Kasumi-1 (cell line): ENCODE measurements at regions not wholly inside any gene's neighbourhood (a gene's known extent, or its start where the extent isn't known, plus 50 kb on each side); places are given as distances from the start of the nearest gene placed in this dataset.
"Not testable (repeated sequence)": the region's sequence is repeated elsewhere in the genome, so short reads cannot be mapped to it uniquely, and the experiment has no call there.

Experiments
- DNase-seq, 2 experiments: peaks; one replicate each; lab custom pipeline; 2025; lab: John Stamatoyannopoulos, UW

DNA sequence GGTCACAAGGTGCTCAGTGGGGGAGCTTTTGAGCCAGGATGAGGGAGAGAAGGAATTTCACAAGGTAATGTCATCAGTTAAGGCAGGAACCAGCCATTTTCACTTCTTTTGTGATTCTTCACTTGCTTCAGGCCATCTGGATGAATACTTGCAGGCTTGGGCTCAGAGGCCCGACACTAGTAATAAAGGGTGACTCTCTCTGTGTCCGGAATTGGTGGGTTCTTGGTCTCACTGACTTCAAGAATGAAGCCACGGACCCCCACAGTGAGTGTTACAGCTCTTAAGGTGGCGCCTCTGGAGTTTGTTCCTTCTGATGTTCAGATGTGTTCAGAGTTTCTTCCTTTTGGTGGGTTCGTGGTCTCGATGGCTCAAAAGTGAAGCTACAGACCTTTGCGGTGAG, 131.8 kb upstream of the RXFP2 start:
- DNase-seq = not testable (repeated sequence)

DNA sequence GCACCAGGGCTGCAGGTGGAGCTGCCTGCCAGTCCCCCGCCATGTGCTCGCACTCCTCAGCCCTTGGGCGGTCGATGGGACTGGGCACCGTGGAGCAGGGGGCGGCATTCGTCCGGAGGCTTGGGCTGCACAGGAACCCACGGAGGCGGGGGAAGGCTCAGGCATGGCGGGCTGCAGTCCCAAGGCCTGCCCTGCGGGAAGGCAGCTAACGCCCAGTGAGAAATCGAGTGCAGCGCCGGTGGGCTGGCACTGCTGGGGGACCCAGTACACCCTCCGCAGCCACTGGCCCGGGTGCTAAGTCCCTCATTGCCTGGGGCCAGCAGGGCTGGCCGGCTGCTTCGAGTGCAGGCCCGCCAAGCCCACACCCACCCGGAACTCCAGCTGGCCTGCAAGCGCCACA, 130.5 kb upstream of the RXFP2 start:
- not testable (repeated sequence) for DNase-seq

DNA sequence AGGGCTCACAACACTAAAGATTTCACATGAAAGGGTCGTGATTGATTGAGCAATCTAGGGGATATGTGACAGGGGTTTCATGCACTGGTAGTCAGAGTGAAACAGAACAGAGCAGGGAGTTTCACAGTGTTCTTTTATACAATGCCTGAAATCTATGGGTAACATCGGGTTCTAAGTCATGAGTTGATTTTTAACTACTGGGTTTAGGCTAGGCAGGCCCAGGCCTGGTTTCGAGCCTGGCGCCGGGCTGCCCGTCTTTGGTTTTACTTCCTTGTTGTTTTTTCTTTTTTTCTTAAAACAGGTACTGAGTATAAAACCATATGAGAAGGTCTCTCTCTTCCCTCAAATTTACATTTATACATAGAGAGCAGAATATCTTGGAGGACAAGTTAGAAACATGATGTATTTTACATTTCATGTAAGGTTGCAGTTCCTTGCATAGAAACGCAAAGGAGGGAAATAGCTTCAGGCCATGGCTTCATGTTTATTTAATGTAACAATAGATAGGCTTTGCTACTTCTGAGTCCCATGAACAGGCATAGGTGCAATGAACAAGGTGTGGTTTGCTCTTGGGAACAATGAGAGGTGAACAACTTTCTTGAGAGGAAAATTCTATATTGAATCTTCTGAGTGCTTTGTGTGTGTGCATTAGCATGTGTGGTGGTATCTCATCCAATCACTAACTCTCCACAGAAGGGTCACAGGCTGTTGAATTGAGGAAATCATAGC, 128.9 kb upstream of the RXFP2 start:
- DNase-seq = no peak

DNA sequence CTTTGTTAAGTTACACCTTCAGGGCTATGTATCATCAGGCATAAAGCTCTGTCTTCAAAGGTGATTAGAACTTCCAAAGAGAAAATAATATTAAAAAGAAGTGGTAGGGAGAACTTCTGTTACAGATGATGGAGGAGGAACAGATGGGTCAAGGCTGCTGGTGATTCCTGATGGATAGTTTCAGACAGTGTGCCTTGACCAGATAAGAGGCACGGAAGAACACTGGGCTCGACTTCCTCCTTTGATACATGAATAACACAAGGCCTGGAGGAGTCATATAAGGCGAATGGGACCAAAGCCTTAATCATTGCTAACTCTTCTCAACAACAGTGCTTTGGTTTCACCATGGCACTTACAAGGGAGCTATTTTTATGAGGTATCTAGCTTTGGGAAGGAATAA, 128.1 kb upstream of the RXFP2 start:
- no peak for DNase-seq

DNA sequence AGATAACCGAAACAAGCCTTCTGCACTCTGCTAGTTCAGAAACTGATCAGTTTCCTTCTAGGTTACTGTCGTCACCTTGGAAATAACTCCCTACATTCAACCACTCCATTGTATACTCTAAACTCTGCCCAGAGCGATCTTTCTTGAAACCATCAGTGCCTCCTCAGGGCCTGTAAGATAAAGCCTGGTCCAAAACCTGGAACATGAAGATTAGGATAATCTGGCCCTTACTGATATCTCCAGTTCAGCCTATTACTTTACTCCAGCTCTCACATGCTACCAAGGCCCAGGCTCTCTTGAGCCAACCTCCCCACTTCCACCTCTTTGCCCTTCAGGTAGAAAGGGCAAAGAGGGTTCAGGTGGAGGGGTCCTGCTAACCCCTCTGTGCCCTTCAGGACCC, 125.3 kb upstream of the RXFP2 start:
- no peak for DNase-seq

DNA sequence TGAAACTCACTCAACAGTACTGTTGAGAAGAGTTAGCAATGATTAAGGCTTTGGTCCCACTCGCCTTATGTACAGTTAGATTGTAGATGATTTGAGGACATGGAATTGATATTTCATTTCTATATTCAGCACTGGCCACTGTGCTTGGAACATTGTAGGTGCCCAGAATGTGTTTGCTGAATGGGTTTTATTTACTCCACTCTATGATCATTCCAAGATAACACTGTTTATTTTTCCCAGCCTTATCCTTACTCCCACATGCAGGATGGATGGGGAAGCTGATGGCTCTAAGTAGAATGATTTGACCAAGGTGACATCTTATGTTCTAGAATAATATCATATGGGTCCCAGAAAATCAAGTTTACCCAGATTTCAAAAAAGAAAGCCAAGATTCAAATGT, 124.6 kb upstream of the RXFP2 start:
- DNase-seq = no peak

DNA sequence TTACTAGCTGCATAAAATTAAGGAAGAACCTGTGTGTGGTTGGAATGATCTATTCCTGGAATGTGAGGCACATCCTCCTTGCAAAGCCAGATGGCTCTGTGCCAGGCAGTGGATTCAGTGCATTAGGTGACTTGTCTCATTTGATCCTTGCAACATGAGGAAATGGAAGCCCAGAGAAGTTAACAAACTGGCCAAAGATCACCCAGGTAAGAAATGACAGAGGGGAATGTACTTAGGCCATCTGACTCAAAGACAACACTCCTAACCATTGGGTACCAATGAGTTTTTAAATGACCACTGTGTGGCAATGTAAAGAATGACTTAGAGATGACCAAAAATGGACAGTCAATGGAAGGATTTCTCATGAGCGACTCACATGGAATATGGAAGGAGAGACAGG, 114.2 kb upstream of the RXFP2 start:
- no peak for DNase-seq

DNA sequence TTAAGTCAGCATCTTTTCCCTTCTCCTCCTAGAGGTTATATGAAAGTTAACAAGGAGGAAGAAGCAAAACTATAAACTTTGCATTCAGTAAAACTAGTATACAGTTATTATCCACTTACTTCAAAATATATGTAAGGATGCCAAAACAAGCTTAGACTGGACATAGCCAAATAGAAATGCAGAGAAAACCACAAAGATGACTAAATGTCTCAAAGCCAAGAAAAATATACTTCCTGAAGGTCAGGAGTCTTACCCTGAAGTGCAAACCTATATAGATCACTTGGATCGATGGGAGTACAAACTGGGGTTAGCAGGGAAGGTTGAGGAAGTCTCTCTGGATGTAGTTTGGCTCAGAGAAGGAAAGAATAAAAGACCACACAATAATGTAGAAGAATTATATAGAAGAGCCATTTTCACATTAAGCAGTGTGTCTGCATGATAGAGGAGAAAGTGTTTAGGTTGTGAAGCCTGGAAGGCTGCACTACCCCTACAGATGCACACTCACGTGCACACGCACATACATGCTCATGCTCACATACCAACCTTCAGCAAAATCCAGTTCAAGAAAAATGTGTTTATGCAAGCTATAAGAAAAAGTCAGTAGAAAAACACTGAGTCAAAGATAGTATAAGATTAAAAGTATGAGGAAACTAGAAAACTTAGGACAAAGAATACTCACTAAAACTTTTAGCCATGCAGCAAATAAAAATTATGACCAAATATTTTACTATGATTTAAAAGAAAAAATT, 112.1 kb upstream of the RXFP2 start:
- no peak for DNase-seq

DNA sequence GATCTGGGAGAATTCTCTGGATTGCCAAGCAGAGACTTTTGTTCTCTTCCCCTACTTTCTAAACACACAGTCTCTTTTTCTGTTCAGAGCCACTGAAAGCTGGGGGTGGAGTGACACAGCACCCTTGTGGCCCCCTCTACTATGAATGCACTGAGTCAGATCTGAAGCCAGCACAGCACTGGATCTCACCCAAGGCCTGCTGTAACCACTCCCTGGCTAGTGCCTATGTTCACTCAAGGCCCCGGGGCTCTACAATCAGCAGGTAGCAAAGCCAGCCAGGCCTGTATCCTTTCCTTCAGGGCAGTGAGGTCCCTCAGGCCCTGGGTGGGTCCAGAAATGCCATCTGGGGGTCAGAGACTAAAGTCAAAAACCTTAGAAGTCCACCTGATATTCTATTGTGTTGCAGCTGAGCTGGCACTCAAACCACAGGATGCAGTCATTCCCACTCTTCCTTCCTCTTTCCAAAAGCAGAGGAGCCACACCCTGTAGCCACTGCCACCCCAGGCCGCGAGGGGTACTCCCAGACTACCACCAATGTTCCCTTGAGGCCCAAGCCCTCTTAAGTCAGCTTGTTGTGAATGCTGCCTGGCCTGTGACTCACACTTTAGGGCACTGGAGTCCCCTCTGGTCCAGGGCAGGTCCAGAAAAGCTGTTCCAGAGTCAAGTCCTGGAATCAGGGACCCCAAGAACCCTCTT, 110.1 kb upstream of the RXFP2 start:
- DNase-seq = peak; percentile 14 to 20

DNA sequence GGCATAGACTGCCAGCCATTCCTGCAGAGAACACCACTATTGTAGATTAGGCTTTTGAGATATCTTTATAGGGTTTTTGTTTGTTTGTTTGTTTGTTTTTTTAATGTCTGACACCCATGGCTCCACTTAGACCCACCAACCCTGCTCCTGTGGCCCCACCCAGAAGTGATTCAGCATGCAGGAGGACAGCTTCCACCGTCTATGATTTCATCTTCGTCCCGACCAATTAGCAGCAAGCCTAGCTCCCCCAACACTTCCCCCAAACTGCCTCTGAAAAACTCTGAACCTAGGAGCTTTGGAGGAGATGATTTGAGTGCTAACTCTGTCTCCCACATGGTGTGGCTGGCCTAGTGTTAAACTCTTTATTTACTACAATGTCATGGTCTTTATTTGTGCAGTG, 108.3 kb upstream of the RXFP2 start:
- no peak for DNase-seq

DNA sequence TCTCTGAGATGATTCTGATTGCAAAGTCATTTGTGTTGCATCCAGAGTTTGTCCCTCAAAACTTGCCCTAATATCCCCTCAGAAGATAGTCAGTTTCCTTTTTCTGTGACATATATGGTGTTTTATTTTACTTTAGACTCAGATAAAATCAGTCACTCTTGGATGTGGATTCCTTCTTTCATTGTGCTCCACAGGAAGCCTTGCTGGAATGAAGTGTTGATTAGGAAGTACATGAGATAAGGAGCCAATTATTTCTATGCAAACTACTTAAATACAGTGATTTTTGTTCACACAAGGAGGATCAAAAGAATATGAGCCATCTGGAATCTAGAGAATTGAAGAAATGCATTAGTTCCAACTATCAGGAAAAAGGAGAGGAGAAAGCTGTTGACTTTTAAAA, 107.6 kb upstream of the RXFP2 start:
- DNase-seq = no peak

DNA sequence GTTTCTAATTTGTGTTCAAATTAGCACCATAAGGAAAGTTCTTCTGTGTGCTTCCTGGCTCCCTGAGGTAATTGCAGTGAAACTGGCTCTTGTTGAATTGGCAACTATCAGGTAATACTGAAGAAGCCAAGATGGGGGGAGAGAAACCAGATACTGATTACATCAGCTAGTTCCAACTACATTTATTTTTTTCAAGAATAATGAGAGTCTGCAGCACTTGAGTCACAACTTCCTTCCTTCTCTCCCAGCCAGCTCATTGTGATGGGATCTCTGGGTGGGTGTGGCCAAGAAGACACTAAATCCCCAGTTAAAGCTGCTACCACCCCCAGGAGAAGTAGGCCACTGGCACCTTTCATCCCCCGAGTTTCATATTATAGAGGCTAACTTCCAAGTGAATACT, 100.7 kb upstream of the RXFP2 start:
- DNase-seq = peak; percentile 42 to 55

DNA sequence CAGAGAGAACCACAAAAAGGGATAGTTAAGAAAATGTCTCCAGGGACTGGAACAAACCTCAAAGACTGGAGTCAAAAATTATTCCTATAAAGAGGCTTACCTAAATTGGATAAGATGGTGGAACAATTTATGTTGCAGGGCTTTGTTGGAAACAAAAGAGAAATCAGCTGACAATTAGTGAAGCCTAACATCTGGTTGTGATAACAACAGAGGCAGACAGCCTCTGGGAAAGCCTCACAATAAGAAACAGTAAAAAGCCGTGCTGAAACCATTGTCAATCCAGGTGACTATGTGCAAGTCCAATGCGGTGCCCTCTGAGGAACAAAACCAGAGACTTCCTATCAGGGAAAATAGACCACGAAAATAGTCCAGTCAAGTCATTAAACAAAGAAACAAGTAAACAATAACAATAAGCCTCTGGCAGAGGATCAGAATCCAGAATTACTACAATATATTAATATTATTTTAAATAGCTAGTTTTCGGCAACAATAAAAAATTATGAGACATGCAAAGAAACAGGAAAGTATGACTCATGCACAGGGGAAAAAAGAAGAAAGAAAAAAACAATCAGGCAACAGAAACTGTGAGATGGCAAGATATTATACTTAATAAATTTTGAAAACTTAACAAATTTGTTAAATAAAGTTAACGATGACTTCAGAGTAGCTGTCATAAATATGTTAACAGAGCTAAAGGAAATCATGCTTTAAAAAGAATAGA, 99.7 kb upstream of the RXFP2 start:
- DNase-seq = no peak

DNA sequence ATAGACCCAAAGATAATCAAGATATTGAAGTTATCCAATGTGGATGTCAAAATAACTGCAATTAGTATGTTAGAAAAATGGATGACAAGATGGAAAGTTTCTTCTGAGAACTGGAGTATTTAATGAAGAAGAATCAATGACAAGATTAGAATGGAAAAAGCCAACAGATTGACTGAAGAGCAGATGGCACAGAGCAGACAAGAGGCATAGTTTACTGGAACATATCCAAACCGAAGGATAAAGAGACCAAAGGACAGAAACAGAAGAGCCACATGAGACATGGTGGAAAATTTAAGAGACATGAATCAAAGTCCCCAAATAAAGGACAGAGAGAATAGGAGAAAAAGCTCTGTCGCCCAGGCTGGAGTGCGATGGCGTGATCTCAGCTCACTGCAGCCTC, 89.6 kb upstream of the RXFP2 start:
- no peak for DNase-seq

DNA sequence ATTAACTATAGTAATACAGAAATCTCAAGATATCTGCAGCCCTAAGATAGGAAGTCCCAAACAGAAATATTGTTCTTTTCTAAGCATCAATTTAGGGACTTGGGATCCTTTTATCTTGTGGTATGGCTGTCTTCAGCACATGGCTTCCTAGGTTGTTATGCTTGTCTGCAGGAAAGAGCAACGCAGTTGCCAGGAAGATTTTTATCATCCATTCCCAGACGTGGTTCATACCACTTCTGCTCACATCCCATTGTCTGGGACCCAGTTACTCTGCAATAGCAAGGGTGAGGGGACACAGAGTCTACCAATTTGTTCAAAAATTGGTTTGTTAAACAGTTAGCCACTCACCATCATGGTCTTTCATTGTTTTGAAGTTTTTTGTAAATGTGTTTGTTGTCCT, 85.6 kb upstream of the RXFP2 start:
- no peak for DNase-seq

DNA sequence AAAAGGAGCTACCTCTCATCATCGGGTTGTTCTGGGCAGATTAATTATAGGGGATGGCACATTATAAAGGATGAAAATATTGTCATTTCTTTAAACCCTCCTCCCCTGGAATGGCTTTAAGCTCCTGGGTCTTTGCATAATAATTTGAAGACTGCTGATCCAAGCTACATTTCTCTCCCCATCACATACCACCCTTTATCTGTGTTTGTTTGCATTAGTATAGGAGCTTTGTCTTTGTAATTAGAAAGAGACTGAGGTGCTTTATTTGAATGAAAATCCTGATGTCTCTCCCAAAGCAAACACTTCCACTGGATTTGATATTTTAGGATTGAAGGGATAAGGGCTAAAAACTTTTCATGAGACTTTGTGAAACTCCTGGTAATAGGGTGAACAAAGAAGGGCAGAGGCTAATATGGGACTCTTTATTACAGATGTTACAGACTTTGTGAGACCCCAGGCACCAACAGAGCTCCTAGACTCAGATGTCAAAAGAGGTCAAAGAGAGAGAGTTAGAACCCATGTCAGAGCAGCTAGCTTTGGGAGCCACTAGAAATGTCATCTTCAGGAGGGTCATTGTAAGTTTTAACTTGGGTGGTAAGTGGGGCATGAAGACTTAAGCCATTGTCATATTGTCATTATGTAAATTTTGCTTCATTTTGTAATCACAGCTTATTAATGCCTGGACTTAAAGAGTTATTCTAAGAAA, 75.3 kb upstream of the RXFP2 start:
- no peak for DNase-seq

DNA sequence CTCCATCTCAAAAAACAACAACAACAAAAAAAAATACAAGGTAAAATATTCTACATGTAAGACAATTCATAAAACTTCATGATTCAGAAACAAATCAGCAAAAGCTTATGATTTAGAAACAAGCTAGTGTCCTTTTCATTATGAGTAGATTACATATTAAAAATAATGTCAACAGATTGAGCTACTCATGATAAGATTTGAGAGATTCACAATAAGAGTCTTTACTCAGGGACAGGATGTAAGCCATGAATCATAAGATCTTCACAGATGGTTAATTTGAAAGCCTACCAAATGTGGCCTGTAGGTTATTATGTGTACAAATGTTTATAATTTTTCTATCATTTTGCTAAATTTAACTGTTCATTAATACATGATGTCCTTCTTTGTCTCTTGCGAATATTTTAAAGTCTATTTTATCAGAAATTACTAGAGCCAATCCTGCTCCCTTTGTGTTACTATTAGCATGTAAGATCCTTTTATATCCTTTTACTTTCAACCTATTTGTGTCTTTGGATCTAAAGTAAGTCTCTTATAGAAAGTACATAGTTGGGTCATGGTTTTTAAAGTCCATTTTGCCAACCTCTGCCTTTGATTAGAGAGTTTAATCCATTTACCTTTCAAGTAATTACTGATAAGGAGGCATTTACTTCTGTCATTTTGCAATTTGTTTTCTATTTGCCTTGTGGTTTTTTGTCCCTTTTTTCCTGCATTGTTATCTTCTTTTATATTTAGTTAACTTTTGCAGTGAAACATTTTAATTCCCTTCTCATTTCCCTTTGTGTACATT, 68.3 kb upstream of the RXFP2 start:
- DNase-seq = no peak

DNA sequence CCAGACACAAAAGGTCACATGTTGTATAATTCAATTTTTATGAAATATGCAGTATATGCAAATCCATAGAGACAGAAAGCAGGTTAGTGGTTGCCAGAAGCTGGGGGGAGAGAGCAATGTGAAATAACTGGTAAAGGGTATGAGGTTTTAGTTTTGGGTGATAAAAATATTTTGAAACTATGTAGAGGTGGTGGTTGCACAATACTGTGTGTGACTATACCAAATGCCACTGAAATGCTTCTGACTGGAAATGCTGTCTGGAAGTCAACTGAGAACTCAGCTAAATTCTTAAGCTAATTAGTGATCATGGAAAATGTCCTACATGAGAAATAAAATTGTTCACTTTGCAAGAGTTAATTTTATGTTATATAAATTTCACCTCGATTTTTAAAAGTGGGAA, 65.3 kb upstream of the RXFP2 start:
- DNase-seq = no peak

DNA sequence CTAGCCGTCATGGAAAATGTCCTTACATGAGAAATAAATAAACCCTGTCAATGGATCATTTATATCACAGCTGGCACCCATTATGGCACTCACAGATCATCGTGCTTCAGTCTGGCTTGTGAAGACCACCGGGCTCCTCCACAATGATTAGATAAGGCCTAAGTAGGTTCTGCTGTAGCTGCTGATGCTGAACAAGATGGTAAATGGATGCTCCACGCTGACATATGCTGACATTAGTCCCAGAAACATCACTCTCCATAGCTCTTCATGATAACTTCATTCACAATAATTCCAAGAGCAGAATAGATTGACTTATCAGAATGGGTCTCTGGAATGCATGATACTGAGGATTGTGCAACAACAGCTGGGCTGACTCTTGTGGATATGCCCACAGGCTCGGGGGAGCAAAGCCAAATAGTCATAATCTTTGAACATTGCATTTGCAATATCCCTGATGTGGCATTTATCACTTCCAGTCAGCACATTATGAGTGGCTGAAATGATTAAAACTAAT, 63.8 kb upstream of the RXFP2 start:
- DNase-seq = no peak

DNA sequence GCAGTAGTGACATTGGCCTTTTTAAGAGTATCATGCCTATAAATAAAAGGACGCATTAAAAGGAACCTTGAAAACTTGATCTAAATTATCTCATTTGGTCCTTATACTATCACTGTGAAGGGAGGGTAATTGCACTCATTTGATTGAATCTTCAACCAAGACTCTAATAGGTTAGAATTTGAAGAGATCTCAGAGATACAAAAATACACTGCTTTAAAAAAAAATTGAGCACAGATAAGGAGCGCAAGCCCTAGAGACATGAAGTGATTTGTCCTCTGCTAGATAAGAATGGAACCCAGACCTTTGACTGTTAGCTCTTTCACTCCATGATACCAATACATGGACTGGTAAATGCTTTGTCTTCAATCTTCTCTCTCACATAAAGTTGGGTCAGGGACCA, 58.2 kb upstream of the RXFP2 start:
- DNase-seq = no peak

DNA sequence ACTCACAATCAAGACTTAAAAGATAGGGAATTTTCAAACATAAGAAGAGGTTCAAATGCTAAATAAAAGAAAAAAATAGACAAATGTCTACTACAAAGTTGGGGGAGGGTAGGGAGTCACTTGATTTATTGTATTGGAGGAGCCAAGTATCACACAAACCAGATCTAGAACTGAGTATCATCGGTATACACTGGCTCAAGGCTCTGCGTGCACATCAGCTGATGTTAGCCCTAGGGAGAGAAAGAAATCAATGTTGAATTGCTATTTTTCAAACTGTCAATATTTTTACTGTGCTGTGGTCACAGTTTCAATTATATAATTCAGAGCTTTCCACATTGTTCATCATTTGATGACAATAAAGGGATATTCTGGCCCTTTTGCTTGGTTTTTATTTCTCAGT, 54.9 kb upstream of the RXFP2 start:
- no peak for DNase-seq
